Fibroblast of pulmonary artery (primary cell): ENCODE measurements at regions not wholly inside any gene's neighbourhood (a gene's known extent, or its start where the extent isn't known, plus 50 kb on each side); places are given as distances from the start of the nearest gene placed in this dataset.
"Not testable (repeated sequence)": the region's sequence is repeated elsewhere in the genome, so short reads cannot be mapped to it uniquely, and the experiment has no call there.

Experiments
- DNase-seq: peaks from one replicate; pipeline ENCODE4 v3.0.0-alpha.2; 2010; ENCODE audit warnings: low read depth
- H3K4me3 ChIP-seq: replicated peaks from 2 replicates; pipeline ENCODE4 v1.5.1; 2011; ENCODE audit warnings: low read depth, mild to moderate bottlenecking, control low read depth, low read length, moderate library complexity
- TF ChIP-seq, protein P1 (sequence below): IDR thresholded peaks from 2 replicates; pipeline ENCODE4 v1.5.1; 2011; ENCODE audit warnings: mild to moderate bottlenecking, control low read depth, low read length, inconsistent platforms; ENCODE audit errors: missing control alignments

- no peak for DNase-seq
- H3K4me3 ChIP-seq: no peak overlapping the region
- TF ChIP-seq, protein P1, sequence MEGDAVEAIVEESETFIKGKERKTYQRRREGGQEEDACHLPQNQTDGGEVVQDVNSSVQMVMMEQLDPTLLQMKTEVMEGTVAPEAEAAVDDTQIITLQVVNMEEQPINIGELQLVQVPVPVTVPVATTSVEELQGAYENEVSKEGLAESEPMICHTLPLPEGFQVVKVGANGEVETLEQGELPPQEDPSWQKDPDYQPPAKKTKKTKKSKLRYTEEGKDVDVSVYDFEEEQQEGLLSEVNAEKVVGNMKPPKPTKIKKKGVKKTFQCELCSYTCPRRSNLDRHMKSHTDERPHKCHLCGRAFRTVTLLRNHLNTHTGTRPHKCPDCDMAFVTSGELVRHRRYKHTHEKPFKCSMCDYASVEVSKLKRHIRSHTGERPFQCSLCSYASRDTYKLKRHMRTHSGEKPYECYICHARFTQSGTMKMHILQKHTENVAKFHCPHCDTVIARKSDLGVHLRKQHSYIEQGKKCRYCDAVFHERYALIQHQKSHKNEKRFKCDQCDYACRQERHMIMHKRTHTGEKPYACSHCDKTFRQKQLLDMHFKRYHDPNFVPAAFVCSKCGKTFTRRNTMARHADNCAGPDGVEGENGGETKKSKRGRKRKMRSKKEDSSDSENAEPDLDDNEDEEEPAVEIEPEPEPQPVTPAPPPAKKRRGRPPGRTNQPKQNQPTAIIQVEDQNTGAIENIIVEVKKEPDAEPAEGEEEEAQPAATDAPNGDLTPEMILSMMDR: no peak
Observed at GRCh38 chr1:117740496-117740895, 134.6 kb downstream of the TENT5C start.

DNA sequence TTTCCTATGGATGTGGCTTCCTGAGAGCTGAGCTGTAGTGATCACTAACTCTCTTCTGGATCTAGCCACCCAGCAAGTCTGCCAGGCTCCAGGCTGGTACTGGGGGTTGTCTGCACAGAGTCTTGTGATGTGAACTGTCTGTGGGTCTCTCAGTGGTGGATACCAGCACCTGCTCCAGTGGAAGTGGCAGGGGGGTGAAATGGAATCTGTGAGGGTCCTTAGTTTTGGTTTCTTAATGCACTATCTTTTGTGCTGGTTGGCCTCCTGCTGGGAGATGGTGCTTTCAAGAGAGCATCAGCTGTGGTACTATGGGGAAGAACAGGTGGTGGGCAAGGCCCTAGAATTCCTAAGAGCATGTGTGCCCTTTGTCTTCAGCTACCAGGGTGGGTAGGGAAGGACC, 140.7 kb downstream of the TENT5C start:
- not testable (repeated sequence) for DNase-seq, H3K4me3 ChIP-seq

DNA sequence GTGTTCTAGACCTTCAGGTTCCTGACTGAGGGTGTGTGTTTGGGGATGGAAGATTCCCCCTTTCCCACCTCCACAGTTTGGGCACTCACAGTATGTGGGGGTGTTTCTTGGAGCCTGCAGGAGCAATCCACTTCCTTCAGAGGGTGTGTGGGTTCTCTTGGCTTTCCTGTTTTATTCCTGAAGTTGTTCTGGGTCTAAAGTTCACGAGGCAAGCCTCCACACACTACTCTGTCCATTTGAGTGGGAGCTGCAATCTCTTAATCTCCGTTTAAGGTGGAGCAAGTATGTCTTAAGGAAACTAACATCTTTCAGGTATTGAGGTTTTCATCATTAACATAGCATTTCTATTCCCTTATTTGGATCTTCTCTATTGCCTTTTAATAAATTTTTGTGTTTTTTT, 141.8 kb downstream of the TENT5C start:
- TF ChIP-seq, protein P1: no peak
- DNase-seq: no peak
- no peak overlapping the region for H3K4me3 ChIP-seq

GRCh38 chr1:117751321-117751720, 145.5 kb downstream of the TENT5C start:
- TF ChIP-seq, protein P1: no peak
- no peak for DNase-seq
- no peak overlapping the region for H3K4me3 ChIP-seq

- TF ChIP-seq, protein P1: no peak
- no peak for DNase-seq
- no peak overlapping the region for H3K4me3 ChIP-seq
Observed at GRCh38 chr1:117752661-117753060, 146.8 kb downstream of the TENT5C start.

DNA sequence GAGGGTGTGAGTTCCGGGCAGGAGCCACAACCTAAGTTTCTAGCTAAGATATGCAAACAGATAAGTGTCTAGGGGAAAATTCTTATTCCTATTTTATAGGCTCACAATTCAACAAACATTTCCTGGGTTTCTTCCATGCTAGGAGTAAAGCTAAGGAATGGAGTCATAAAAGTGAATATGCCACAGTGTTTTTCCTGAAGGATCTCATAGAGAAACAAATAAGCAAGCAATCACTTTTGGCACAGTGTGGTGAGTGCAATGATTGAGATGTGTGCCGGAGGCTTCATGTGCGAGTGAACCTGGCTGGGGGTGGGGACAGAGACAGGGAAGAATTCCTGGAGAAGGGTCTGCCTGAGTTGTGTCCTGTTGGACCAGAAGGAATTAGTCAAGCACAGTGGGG, 147.4 kb downstream of the TENT5C start:
- TF ChIP-seq, protein P1: no peak
- DNase-seq: no peak
- no peak overlapping the region for H3K4me3 ChIP-seq

DNA sequence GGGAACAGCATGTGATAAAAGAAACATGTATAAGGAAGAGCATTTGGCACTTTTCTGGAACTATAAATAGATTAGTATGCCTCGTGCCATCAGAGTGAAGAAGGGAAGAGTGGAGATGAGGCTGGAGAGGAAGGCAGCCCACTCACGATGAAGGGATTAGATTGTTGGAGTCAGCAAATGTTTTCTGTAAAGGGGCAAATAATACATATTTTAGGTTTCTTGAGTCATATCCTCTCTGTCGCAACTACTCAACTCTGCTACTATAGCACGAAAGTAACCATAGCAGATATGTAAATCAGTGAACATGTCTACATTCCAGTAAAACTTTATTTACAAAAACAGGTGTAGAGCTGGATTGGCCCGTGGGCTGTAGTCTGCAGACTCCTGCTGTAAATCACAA, 147.8 kb downstream of the TENT5C start:
- TF ChIP-seq, protein P1: no peak
- peak overlapping the region; percentile 21 for H3K4me3 ChIP-seq
- DNase-seq: peak; percentile 81
